Neural cell (in vitro differentiated cells): ENCODE measurements at regions not wholly inside any gene's neighbourhood (a gene's known extent, or its start where the extent isn't known, plus 50 kb on each side); places are given as distances from the start of the nearest gene placed in this dataset.

Experiments used
- H2AFZ ChIP-seq: fragments of 200-600, 300-800 bp; sonication (generic), shearing (Covaris generic); 2 replicates; pipeline ENCODE4 v1.6.0; 2014; ENCODE audit warnings: low read depth, mild to moderate bottlenecking, antibody characterized with exemption, low read length, moderate library complexity
- H3F3A ChIP-seq: fragments of 200-600 bp; shearing (Covaris generic); 2 replicates; pipeline ENCODE4 v1.6.1; 2016; ENCODE audit warnings: mild to moderate bottlenecking, moderate library complexity, mixed read lengths, antibody characterized with exemption, low read length; ENCODE audit not compliant: insufficient read depth, poor library complexity, severe bottlenecking
- H3K27ac ChIP-seq: fragments of 200-600, 300-800 bp; sonication (generic), shearing (Covaris generic); 2 replicates; pipeline ENCODE4 v1.5.1; 2014; ENCODE audit warnings: mild to moderate bottlenecking, low read length, moderate library complexity
- H3K27me3 ChIP-seq: fragments of 300-800, 200-600 bp; sonication (generic), shearing (Covaris generic); 2 replicates; pipeline ENCODE4 v1.6.0; 2014; ENCODE audit warnings: mild to moderate bottlenecking, low read depth, low read length, moderate library complexity; ENCODE audit not compliant: insufficient read depth
- H3K36me3 ChIP-seq: fragments of 300-800, 200-600 bp; sonication (generic), shearing (Covaris generic); 2 replicates; pipeline ENCODE4 v1.5.1; 2014; ENCODE audit warnings: mild to moderate bottlenecking, antibody characterized with exemption, low read length, moderate library complexity; ENCODE audit not compliant: insufficient read depth
- H3K4me2 ChIP-seq: fragments of 300-800, 200-600 bp; sonication (generic), shearing (Covaris generic); 2 replicates; pipeline ENCODE4 v1.6.0; 2014; ENCODE audit warnings: mild to moderate bottlenecking, low read length
- H3K4me3 ChIP-seq: fragments of 300-800, 200-600 bp; sonication (generic), shearing (Covaris generic); 2 replicates; pipeline ENCODE4 v1.5.1; 2014; ENCODE audit warnings: mild to moderate bottlenecking, low read length, moderate library complexity
- H3K79me2 ChIP-seq: fragments of 200-600 bp; shearing (Covaris generic); replicated peaks from 2 replicates; pipeline ENCODE4 v1.6.0; 2014; ENCODE audit warnings: mild to moderate bottlenecking, low read length, moderate library complexity; ENCODE audit not compliant: insufficient read depth
- H3K9ac ChIP-seq: fragments of 300-800, 200-600 bp; sonication (generic), shearing (Covaris generic); 2 replicates; pipeline ENCODE4 v1.6.1; 2016; ENCODE audit warnings: mild to moderate bottlenecking, low read length, mixed read lengths
- H3K9me2 ChIP-seq: fragments of 200-600 bp; shearing (Covaris generic); 2 replicates; pipeline ENCODE4 v1.6.1; 2016; ENCODE audit warnings: mild to moderate bottlenecking, low read length, mixed read lengths; ENCODE audit not compliant: insufficient read depth
- H3K9me3 ChIP-seq: fragments of 200-600, 300-800 bp; sonication (generic), shearing (Covaris generic); 2 replicates; pipeline ENCODE4 v1.6.1; 2016; ENCODE audit warnings: mild to moderate bottlenecking, mixed run types, low read length, moderate library complexity, mixed read lengths
- H4K20me1 ChIP-seq: fragments of 200-600 bp; shearing (Covaris generic); 2 replicates; pipeline ENCODE4 v1.6.1; 2016; ENCODE audit warnings: mild to moderate bottlenecking, mixed run types; ENCODE audit not compliant: insufficient read depth
- CTCF ChIP-seq: fragments of 450-650 bp; IDR thresholded peaks from 2 replicates; pipeline ENCODE4 v1.5.1; 2014; ENCODE audit warnings: antibody characterized with exemption, mild to moderate bottlenecking, moderate library complexity; ENCODE audit not compliant: poor library complexity, severe bottlenecking
- EP300 ChIP-seq: fragments of 450-650 bp; conservative IDR thresholded peaks from 2 replicates; pipeline ENCODE4 v1.6.1; 2014; ENCODE audit warnings: antibody characterized with exemption, mild to moderate bottlenecking, moderate library complexity; ENCODE audit not compliant: poor library complexity, severe bottlenecking
- EZH2 ChIP-seq: fragments of 200-600, 300-800 bp; shearing (Covaris generic), sonication (generic); IDR thresholded peaks from 2 replicates; pipeline ENCODE4 v1.6.1; 2014; ENCODE audit warnings: antibody characterized with exemption, low read length, borderline replicate concordance, mild to moderate bottlenecking; ENCODE audit not compliant: insufficient read depth, poor library complexity, severe bottlenecking
- MXI1 ChIP-seq: fragments of 450-650 bp; conservative IDR thresholded peaks from 2 replicates; pipeline ENCODE4 v1.6.1; 2014; ENCODE audit warnings: antibody characterized with exemption, mild to moderate bottlenecking; ENCODE audit not compliant: poor library complexity, severe bottlenecking
- POLR2AphosphoS5 ChIP-seq: IDR thresholded peaks from 2 replicates; pipeline ENCODE4 v1.6.1; 2012
- RAD21 ChIP-seq: fragments of 450-650 bp; conservative IDR thresholded peaks from 2 replicates; pipeline ENCODE4 v1.6.1; 2014; ENCODE audit warnings: antibody characterized with exemption, mild to moderate bottlenecking, moderate library complexity
- REST ChIP-seq: IDR thresholded peaks from 2 replicates; pipeline ENCODE4 v1.6.1; 2012; ENCODE audit warnings: borderline replicate concordance
- SMC3 ChIP-seq: fragments of 450-650 bp; conservative IDR thresholded peaks from 2 replicates; pipeline ENCODE4 v1.6.1; 2014; ENCODE audit warnings: antibody characterized with exemption, mild to moderate bottlenecking, moderate library complexity; ENCODE audit not compliant: poor library complexity
- TAF1 ChIP-seq: IDR thresholded peaks from 2 replicates; pipeline ENCODE4 v1.6.1; 2012; ENCODE audit warnings: low read depth

GRCh38 chr13:63546524-63546923, 2130.9 kb upstream of the PCDH20 start:
- no peaks in the 10 kb centered on the region for H3F3A ChIP-seq
- no peaks in the 10 kb centered on the region for H3K9me2 ChIP-seq
- no peak overlapping the region for H2AFZ ChIP-seq
- no peak overlapping the region for H3K4me2 ChIP-seq
- H3K79me2 ChIP-seq = no peaks in the 10 kb centered on the region
- TF ChIP-seq TAF1 (no peak), EP300 (no peak), RAD21 (no peak), POLR2AphosphoS5 (no peak), REST (no peak), CTCF (no peak), SMC3 (no peak), EZH2 (no peak), MXI1 (no peak)
- H3K9me3 ChIP-seq = no peaks in the 10 kb centered on the region
- no peak overlapping the region for H3K4me3 ChIP-seq
- no peak overlapping the region for H3K9ac ChIP-seq
- H3K36me3 ChIP-seq = no peaks in the 10 kb centered on the region
- no peaks in the 10 kb centered on the region for H4K20me1 ChIP-seq
- H3K27me3 ChIP-seq = no peaks in the 10 kb centered on the region
- no peak overlapping the region for H3K27ac ChIP-seq

- H4K20me1 ChIP-seq = no peaks in the 10 kb centered on the region
- H3K4me2 ChIP-seq = no peak overlapping the region
- H3K36me3 ChIP-seq = no peaks in the 10 kb centered on the region
- no peak for TF ChIP-seq REST
- TF ChIP-seq SMC3 = no peak
- no peak for TF ChIP-seq POLR2AphosphoS5
- no peak for TF ChIP-seq TAF1
- no peak for TF ChIP-seq EZH2
- TF ChIP-seq MXI1 = no peak
- no peak for TF ChIP-seq EP300
- TF ChIP-seq CTCF = no peak
- no peak for TF ChIP-seq RAD21
- no peak overlapping the region for H3K9ac ChIP-seq
- no peak overlapping the region for H3K27ac ChIP-seq
- H2AFZ ChIP-seq = no peak overlapping the region
- H3K4me3 ChIP-seq = no peak overlapping the region
- no peaks in the 10 kb centered on the region for H3K79me2 ChIP-seq
- no peaks in the 10 kb centered on the region for H3K27me3 ChIP-seq
- H3F3A ChIP-seq = no peaks in the 10 kb centered on the region
- no peaks in the 10 kb centered on the region for H3K9me3 ChIP-seq
- no peaks in the 10 kb centered on the region for H3K9me2 ChIP-seq
Observed at GRCh38 chr13:63542770-63543169, 2127.1 kb upstream of the PCDH20 start.
